NT2/D1 (cell line): ENCODE measurements at regions not wholly inside any gene's neighbourhood (a gene's known extent, or its start where the extent isn't known, plus 50 kb on each side); places are given as distances from the start of the nearest gene placed in this dataset.

Source experiments
- DNase-seq: peaks from one replicate; pipeline ENCODE4 v3.0.0-alpha.2; 2011; ENCODE audit warnings: low read depth, low spot score
- H3K27me3 ChIP-seq: 2 replicates; pipeline ENCODE4 v1.6.0; 2011; ENCODE audit warnings: mild to moderate bottlenecking; ENCODE audit not compliant: insufficient read length, insufficient read depth
- H3K36me3 ChIP-seq: 2 replicates; pipeline ENCODE4 v1.6.1; 2011; ENCODE audit warnings: mild to moderate bottlenecking, low read length, mixed read lengths; ENCODE audit not compliant: insufficient read depth, insufficient read length
- H3K4me1 ChIP-seq: 2 replicates; pipeline ENCODE4 v1.5.1; 2011; ENCODE audit not compliant: insufficient read depth, insufficient read length
- H3K4me3 ChIP-seq: 2 replicates; pipeline ENCODE4 v1.5.1; 2011; ENCODE audit warnings: low read depth; ENCODE audit not compliant: insufficient read length
- H3K9ac ChIP-seq: 2 replicates; pipeline ENCODE4 v1.6.0; 2011; ENCODE audit warnings: low read depth; ENCODE audit not compliant: insufficient read length
- H3K9me3 ChIP-seq: 2 replicates; pipeline ENCODE4 v1.5.1; 2011; ENCODE audit warnings: mild to moderate bottlenecking, low read length; ENCODE audit not compliant: insufficient read depth
- SUZ12 ChIP-seq: IDR thresholded peaks from 2 replicates; pipeline ENCODE4 v1.6.1; 2011; ENCODE audit not compliant: insufficient read length, insufficient read depth; ENCODE audit errors: extremely low read depth
- YY1 ChIP-seq: IDR thresholded peaks from 2 replicates; pipeline ENCODE4 v1.6.1; 2011; ENCODE audit not compliant: insufficient read length, insufficient read depth
- ZNF274 ChIP-seq: IDR thresholded peaks from 2 replicates; pipeline ENCODE4 v1.6.1; 2011; ENCODE audit warnings: mild to moderate bottlenecking, low read depth, low read length

- Histone ChIP-seq H3K4me1 (no peaks in the 10 kb centered on the region), H3K9me3 (no peaks in the 10 kb centered on the region), H3K9ac (no peak overlapping the region), H3K27me3 (no peaks in the 10 kb centered on the region), H3K36me3 (no peaks in the 10 kb centered on the region), H3K4me3 (no peak overlapping the region)
- no peak for DNase-seq
- TF ChIP-seq SUZ12 (no peak), YY1 (no peak), ZNF274 (no peak)
Observed at GRCh38 chr15:98523912-98524662, 124.3 kb upstream of the IGF1R start.

- Histone ChIP-seq H3K4me3 (no peak overlapping the region), H3K9ac (no peak overlapping the region), H3K4me1 (no peaks in the 10 kb centered on the region), H3K36me3 (no peaks in the 10 kb centered on the region), H3K9me3 (no peaks in the 10 kb centered on the region), H3K27me3 (no peaks in the 10 kb centered on the region)
- no peak for DNase-seq
- TF ChIP-seq SUZ12 (no peak), ZNF274 (no peak), YY1 (no peak)
Observed at GRCh38 chr15:98524838-98525660, 123.3 kb upstream of the IGF1R start.

- Histone ChIP-seq H3K4me3 (no peak overlapping the region), H3K4me1 (no peaks in the 10 kb centered on the region), H3K9ac (no peak overlapping the region), H3K36me3 (no peaks in the 10 kb centered on the region), H3K27me3 (no peaks in the 10 kb centered on the region), H3K9me3 (no peaks in the 10 kb centered on the region)
- TF ChIP-seq YY1 (no peak), SUZ12 (no peak), ZNF274 (no peak)
- DNase-seq: no peak
Observed at GRCh38 chr15:98525661-98526001, 122.7 kb upstream of the IGF1R start.

- no peak overlapping the region for H3K9ac ChIP-seq
- H3K27me3 ChIP-seq: no peaks in the 10 kb centered on the region
- no peaks in the 10 kb centered on the region for H3K4me1 ChIP-seq
- no peak overlapping the region for H3K4me3 ChIP-seq
- no peak for TF ChIP-seq YY1
- TF ChIP-seq SUZ12: no peak
- TF ChIP-seq ZNF274: no peak
- DNase-seq: no peak
- H3K9me3 ChIP-seq: no peaks in the 10 kb centered on the region
- no peaks in the 10 kb centered on the region for H3K36me3 ChIP-seq
Observed at GRCh38 chr15:98526094-98526493, 122.2 kb upstream of the IGF1R start.

GRCh38 chr15:98528046-98528725 is 120.2 kb upstream of the IGF1R start:
- Histone ChIP-seq H3K36me3 (no peaks in the 10 kb centered on the region), H3K27me3 (no peaks in the 10 kb centered on the region), H3K4me1 (no peaks in the 10 kb centered on the region), H3K9me3 (no peaks in the 10 kb centered on the region), H3K4me3 (no peak overlapping the region), H3K9ac (no peak overlapping the region)
- no peak for DNase-seq
- no peak for TF ChIP-seq SUZ12
- no peak for TF ChIP-seq YY1
- TF ChIP-seq ZNF274: no peak

- Histone ChIP-seq H3K9ac (no peak overlapping the region), H3K36me3 (no peaks in the 10 kb centered on the region), H3K4me1 (no peaks in the 10 kb centered on the region), H3K9me3 (no peaks in the 10 kb centered on the region), H3K27me3 (peaks cover 5% of the 10 kb centered on the region), H3K4me3 (no peak overlapping the region)
- no peak for DNase-seq
- TF ChIP-seq YY1: no peak
- TF ChIP-seq ZNF274: no peak
- no peak for TF ChIP-seq SUZ12
Observed at GRCh38 chr15:98529205-98530145, 118.9 kb upstream of the IGF1R start.
